ENCODE measurements at regions not wholly inside any gene's neighbourhood (a gene's known extent, or its start where the extent isn't known, plus 50 kb on each side); places are given as distances from the start of the nearest gene placed in this dataset.

GRCh38 chr18:7492385-7492784, 74.7 kb upstream of the PTPRM start:
- DNase-seq = no peak

GRCh38 chr18:7497081-7497480, 70.0 kb upstream of the PTPRM start:
- DNase-seq = no peak

- DNase-seq = no peak
Measured at GRCh38 chr18:7511106-7511505, 56.0 kb upstream of the PTPRM start.

GRCh38 chr18:7512348-7512747, 54.8 kb upstream of the PTPRM start:
- DNase-seq = no peak

GRCh38 chr18:7512990-7513389, 54.1 kb upstream of the PTPRM start:
- DNase-seq = no peak

- DNase-seq = no peak
Measured at GRCh38 chr18:7514796-7515440, 52.2 kb upstream of the PTPRM start.

GRCh38 chr18:7516266-7517117, 50.6 kb upstream of the PTPRM start:
- DNase-seq = no peak

Data from NCI-H1930 (cell line).